SK-N-SH (cell line): ENCODE measurements at regions not wholly inside any gene's neighbourhood (a gene's known extent, or its start where the extent isn't known, plus 50 kb on each side); places are given as distances from the start of the nearest gene placed in this dataset.

Experiments
- CTCF ChIA-PET: fragments of 300-600, 350-600 bp; formaldehyde crosslinking; extraction: SDS; loops from one replicate; lab custom pipeline; 2021; lab: Yijun Ruan, JAX
- POLR2A ChIA-PET: fragments of 350-600 bp; sonication (Branson Sonifier 250); formaldehyde crosslinking; extraction: SDS; loops from one replicate; lab custom pipeline; 2020; ENCODE audit warnings: antibody characterized with exemption, inconsistent platforms; lab: Yijun Ruan, JAX
- DNase-seq: peaks from one replicate; pipeline ENCODE4 v3.0.0; 2012
- H2AFZ ChIP-seq: fragments of 200-600 bp; sonication (generic); 2 replicates; pipeline ENCODE4 v1.8.1; 2016; ENCODE audit warnings: antibody characterized with exemption, mild to moderate bottlenecking, low read depth
- H3F3A ChIP-seq: fragments of 200-600 bp; sonication (generic); replicated peaks from 2 replicates; pipeline ENCODE3; 2016; ENCODE audit warnings: antibody characterized with exemption, mild to moderate bottlenecking; ENCODE audit not compliant: insufficient read depth
- H3K27ac ChIP-seq, 2 experiments: fragments of 200-500 bp in 1 of 2; fragments of 200-600 bp in 1 of 2; sonication (Bioruptor generic) in 1 of 2; sonication (generic), shearing (Covaris generic) in 1 of 2; 2 replicates each; pipeline versions ENCODE4 v1.5.1 to v1.6.1; 2014 to 2016; ENCODE audit warnings: low read depth in 2 of 2, inconsistent platforms in 1 of 2, low read length in 1 of 2, mild to moderate bottlenecking in 1 of 2, mixed read lengths in 1 of 2
- H3K27me3 ChIP-seq: fragments of 200-600 bp; sonication (generic), shearing (Covaris generic); 2 replicates; pipeline ENCODE4 v1.6.1; 2016; ENCODE audit warnings: mixed run types; ENCODE audit not compliant: insufficient read depth
- H3K36me3 ChIP-seq, 2 experiments: fragments of 200-500 bp in 1 of 2; fragments of 200-600 bp in 1 of 2; sonication (Bioruptor generic) in 1 of 2; sonication (generic) in 1 of 2; replicated peaks in 1 of 2; 2 replicates each; pipeline versions ENCODE3 to v1.5.1; 2014 to 2016; ENCODE audit warnings: low read length in 1 of 2, mild to moderate bottlenecking in 1 of 2; ENCODE audit not compliant: insufficient read depth in 2 of 2, control insufficient read depth in 1 of 2
- H3K4me1 ChIP-seq, 2 experiments: fragments of 200-500 bp in 1 of 2; fragments of 200-600 bp in 1 of 2; sonication (Bioruptor generic) in 1 of 2; sonication (generic), shearing (Covaris generic) in 1 of 2; 2 replicates each; pipeline versions ENCODE4 v1.5.1 to v1.6.1; 2014 to 2016; ENCODE audit warnings: low read depth in 1 of 2, low read length in 1 of 2, mixed run types in 1 of 2; ENCODE audit not compliant: insufficient read depth in 2 of 2, control insufficient read depth in 1 of 2
- H3K4me2 ChIP-seq: fragments of 200-600 bp; sonication (generic), shearing (Covaris generic); 2 replicates; pipeline ENCODE4 v1.6.1; 2017; ENCODE audit warnings: mixed run types
- H3K4me3 ChIP-seq, 2 experiments: fragments of 200-500 bp in 1 of 2; fragments of 200-600 bp in 1 of 2; sonication (Bioruptor generic) in 1 of 2; sonication (generic), shearing (Covaris generic) in 1 of 2; 2 replicates each; pipeline versions ENCODE4 v1.5.1 to v1.8.1; 2014 to 2016; ENCODE audit warnings: low read depth in 2 of 2, inconsistent platforms in 1 of 2, low read length in 1 of 2, mild to moderate bottlenecking in 1 of 2, mixed read lengths in 1 of 2, moderate library complexity in 1 of 2
- H3K79me2 ChIP-seq: fragments of 200-600 bp; sonication (generic); 2 replicates; pipeline ENCODE4 v1.8.1; 2017; ENCODE audit warnings: mild to moderate bottlenecking; ENCODE audit not compliant: insufficient read depth
- H3K9ac ChIP-seq: fragments of 200-600 bp; sonication (generic); 2 replicates; pipeline ENCODE4 v1.6.1; 2017; ENCODE audit warnings: mixed run types
- H3K9me2 ChIP-seq: fragments of 200-600 bp; sonication (generic); 2 replicates; pipeline ENCODE4 v1.6.1; 2017; ENCODE audit warnings: mixed run types
- H3K9me3 ChIP-seq: fragments of 200-600 bp; sonication (generic); 2 replicates; pipeline ENCODE4 v1.6.1; 2017; ENCODE audit warnings: mixed run types, mild to moderate bottlenecking, moderate library complexity
- H4K20me1 ChIP-seq: fragments of 200-600 bp; sonication (generic); 2 replicates; pipeline ENCODE4 v1.6.1; 2017; ENCODE audit warnings: mild to moderate bottlenecking, mixed run types; ENCODE audit not compliant: insufficient read depth
- ELF1 ChIP-seq: IDR thresholded peaks from 2 replicates; pipeline ENCODE4 v1.4.0; 2012
- EZH2phosphoT487 ChIP-seq: fragments of 200-600 bp; sonication (generic); IDR thresholded peaks from 2 replicates; pipeline ENCODE4 v1.6.1; 2017; ENCODE audit warnings: low read depth, mixed run types, mild to moderate bottlenecking, antibody characterized with exemption, moderate library complexity, borderline replicate concordance
- GABPA ChIP-seq: IDR thresholded peaks from 2 replicates; pipeline ENCODE4 v1.4.0; 2012; ENCODE audit warnings: low read depth, mild to moderate bottlenecking
- GATA2 ChIP-seq: sonication (generic); formaldehyde crosslinking; IDR thresholded peaks from 2 replicates; pipeline ENCODE4 v1.5.0; 2020; ENCODE audit warnings: mild to moderate bottlenecking, missing genetic modification reagents
- IRF3 ChIP-seq: fragments of 150-350 bp; IDR thresholded peaks from 2 replicates; pipeline ENCODE4 v1.6.1; 2016; ENCODE audit warnings: mild to moderate bottlenecking, low read depth, low read length
- JUND ChIP-seq: IDR thresholded peaks from 2 replicates; pipeline ENCODE4 v1.4.0; 2012
- MXI1 ChIP-seq: IDR thresholded peaks from 2 replicates; pipeline ENCODE4 v1.6.1; 2012; ENCODE audit warnings: mild to moderate bottlenecking, low read depth, low read length, improper control_type of control experiment
- PBX3 ChIP-seq: IDR thresholded peaks from 2 replicates; pipeline ENCODE4; 2012
- POLR2AphosphoS5 ChIP-seq: IDR thresholded peaks from 2 replicates; pipeline ENCODE4 v1.6.1; 2012; ENCODE audit warnings: low read depth, low read length
- RCOR1 ChIP-seq: fragments of 150-350 bp; IDR thresholded peaks from 2 replicates; pipeline ENCODE4 v1.6.1; 2017; ENCODE audit warnings: antibody characterized with exemption, low read length
- RFX5 ChIP-seq: IDR thresholded peaks from 2 replicates; pipeline ENCODE4 v1.6.1; 2012; ENCODE audit warnings: mild to moderate bottlenecking, improper control_type of control experiment, low read length
- RXRA ChIP-seq: IDR thresholded peaks from 2 replicates; pipeline ENCODE4 v1.4.0; 2012; ENCODE audit warnings: low read depth, mild to moderate bottlenecking, borderline replicate concordance
- SIN3A ChIP-seq: IDR thresholded peaks from 2 replicates; pipeline ENCODE4 v1.6.1; 2012; ENCODE audit warnings: low read depth, mild to moderate bottlenecking, low read length, moderate library complexity, borderline replicate concordance
- SMC3 ChIP-seq: IDR thresholded peaks from 2 replicates; pipeline ENCODE4 v1.6.1; 2012; ENCODE audit warnings: low read depth, low read length, improper control_type of control experiment
- TCF12 ChIP-seq: IDR thresholded peaks from 2 replicates; pipeline ENCODE4 v1.4.0; 2012
- USF1 ChIP-seq: IDR thresholded peaks from 2 replicates; pipeline ENCODE4 v1.4.0; 2012; ENCODE audit warnings: low read depth, borderline replicate concordance
- USF2 ChIP-seq: fragments of 150-350 bp; IDR thresholded peaks from 2 replicates; pipeline ENCODE4 v1.6.1; 2017; ENCODE audit warnings: antibody characterized with exemption, low read length, low read depth, borderline replicate concordance
- YY1 ChIP-seq: IDR thresholded peaks from 2 replicates; pipeline ENCODE4 v1.4.0; 2012; ENCODE audit warnings: low read depth, mild to moderate bottlenecking
- ZBTB33 ChIP-seq: IDR thresholded peaks from 2 replicates; pipeline ENCODE4 v1.4.0; 2012; ENCODE audit warnings: low read depth, borderline replicate concordance
- WGBS: methylation state at CpG from one replicate; pipeline ENCODE4 v1.1.6; 2017; ENCODE audit warnings: low lambda C conversion rate; 5-methylcytosine and 5-hydroxymethylcytosine counted together

- no peak overlapping the region for H3K9ac ChIP-seq
- DNase-seq, result no peak
- no peaks in the 10 kb centered on the region for H3K79me2 ChIP-seq
- no peaks in the 10 kb centered on the region for H3K9me2 ChIP-seq
- H3K4me2 ChIP-seq, result no peak overlapping the region
- peaks cover 0 to 12% of the 10 kb centered on the region in 2 experiments; a peak in 2 of 4 replicates for H3K4me1 ChIP-seq
- 68% methylated on average over 4 of the region's 4 CpGs for WGBS
- CTCF ChIA-PET, result interaction anchor here (0.8 kb wide), 1 partner anchor 21 kb away, joined by 3 read pairs; no protein-coding TSS in a partner anchor
- peak overlapping the region in 1 of 2 experiments; percentile 22; a peak in 1 of 4 replicates for H3K27ac ChIP-seq
- H2AFZ ChIP-seq, result no peak overlapping the region
- H4K20me1 ChIP-seq, result no peaks in the 10 kb centered on the region
- no peaks in the 10 kb centered on the region for H3K36me3 ChIP-seq
- no peaks in the 10 kb centered on the region for H3K27me3 ChIP-seq
- TF ChIP-seq ELF1 (no peak), USF1 (no peak), JUND (no peak), EZH2phosphoT487 (no peak), SIN3A (no peak), RXRA (no peak), IRF3 (no peak), POLR2AphosphoS5 (no peak), GATA2 (CRISPR knock-in tag) (no peak), YY1 (no peak), SMC3 (no peak), USF2 (no peak), MXI1 (no peak), ZBTB33 (no peak), RCOR1 (no peak), GABPA (no peak), TCF12 (no peak), RFX5 (no peak), PBX3 (no peak)
- no peak overlapping the region for H3K4me3 ChIP-seq
- no peaks in the 10 kb centered on the region for H3K9me3 ChIP-seq
- peaks cover 4% of the 10 kb centered on the region for H3F3A ChIP-seq
- POLR2A ChIA-PET, result no interaction called here
Observed at GRCh38 chr10:52706332-52707070, 66.1 kb downstream of the MBL2 start.
